ENCODE measurements at regions not wholly inside any gene's neighbourhood (a gene's known extent, or its start where the extent isn't known, plus 50 kb on each side); places are given as distances from the start of the nearest gene placed in this dataset.

DNA sequence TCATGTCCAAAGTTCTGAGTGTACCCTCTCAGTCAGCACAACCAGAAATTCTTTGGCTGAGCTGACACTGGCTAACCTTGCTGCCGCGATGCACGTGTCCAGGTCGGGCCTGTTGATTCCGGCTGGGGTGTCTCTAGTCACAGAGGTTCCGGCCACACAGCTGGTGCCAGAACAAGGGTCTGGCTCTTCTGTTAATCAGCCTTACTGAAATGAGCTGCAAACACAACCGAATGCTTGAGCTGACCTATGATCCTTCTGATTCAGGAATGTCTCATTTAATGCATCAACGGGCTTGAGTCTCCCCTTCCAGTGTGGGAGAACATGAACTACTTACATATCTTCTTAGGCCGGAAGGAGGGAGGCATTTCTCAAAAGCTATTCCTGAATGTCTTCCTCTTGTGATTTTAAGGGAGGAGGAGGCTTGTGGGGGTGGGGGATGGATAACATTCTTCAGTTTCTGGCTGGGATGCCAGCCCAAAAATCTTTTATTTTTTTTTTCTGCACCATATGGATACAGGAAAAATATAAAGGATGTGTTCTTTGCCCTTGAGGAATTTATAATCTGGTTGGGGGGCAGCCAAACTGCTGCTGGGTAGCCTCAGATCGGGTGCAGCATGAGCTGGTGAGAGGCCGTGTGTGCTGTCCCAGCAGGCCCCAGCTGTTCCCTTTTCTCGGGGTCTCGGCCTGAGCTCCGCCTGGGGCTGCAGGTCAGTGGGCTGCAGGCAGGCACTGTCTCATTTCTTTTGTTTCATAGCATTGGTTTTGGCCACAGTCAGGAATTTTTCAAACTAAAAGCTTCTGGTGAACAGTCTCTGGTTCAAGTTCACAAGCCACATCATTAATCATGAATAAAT, 319.1 kb upstream of the TBL1XR1 start:
- 67 to 69% methylated on average over 14 of the region's 14 CpGs for WGBS, 2 donors
- FAIRE-seq, result no peak
- Histone ChIP-seq H3K27me3 (no peaks in the 10 kb centered on the region), H3K27ac (no peak overlapping the region), H3K4me1 (peaks cover 7 to 9% (median 7%) of the 10 kb centered on the region in 3 donors), H3K9me3 (no peaks in the 10 kb centered on the region), H3K36me3 (no peaks in the 10 kb centered on the region), H3K4me3 (no peak overlapping the region)
- no peak for DNase-seq
- peak in 3 of 4 donors; percentile 34 to 52 (median 38) for ATAC-seq
- intact Hi-C loops (cut with DNase I), result loop anchor here in 1 of 3 donors (10.0 kb wide), 1 partner anchor 258 kb away; no protein-coding TSS in a partner anchor
- no peak for TF ChIP-seq CTCF (IDR thresholded peaks at IDR 0.05)

DNA sequence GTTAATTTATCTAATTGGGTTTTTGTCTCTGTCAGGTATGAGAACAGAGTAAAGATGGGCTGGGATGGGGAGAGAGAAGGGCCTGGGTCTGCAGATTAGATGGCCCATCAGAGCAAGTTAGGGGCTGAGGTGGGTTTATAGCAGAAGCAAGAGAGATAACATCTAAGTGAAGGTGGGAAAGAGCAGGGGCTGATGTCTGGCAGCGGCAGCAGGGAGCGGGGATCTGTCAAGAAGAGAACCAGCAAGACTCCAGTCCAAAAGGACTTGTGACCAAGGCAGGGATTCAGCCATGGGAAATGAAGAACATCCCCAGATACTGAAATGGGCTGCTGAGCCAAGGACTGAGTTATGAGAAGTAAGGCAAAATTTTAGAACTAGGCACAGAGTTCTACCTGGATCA, 320.6 kb upstream of the TBL1XR1 start:
- Histone ChIP-seq H3K27me3 (no peaks in the 10 kb centered on the region), H3K9me3 (no peaks in the 10 kb centered on the region), H3K4me1 (peaks cover 5 to 9% (median 7%) of the 10 kb centered on the region in 3 donors), H3K4me3 (no peak overlapping the region), H3K27ac (no peak overlapping the region), H3K36me3 (no peaks in the 10 kb centered on the region)
- ATAC-seq (no peak), FAIRE-seq (no peak), DNase-seq (no peak)
- no peak for TF ChIP-seq CTCF (IDR thresholded peaks at IDR 0.05)
- 95 to 97% methylated on average over 2 of the region's 2 CpGs for WGBS, 2 donors
- intact Hi-C loops (cut with DNase I), result loop anchor here in 1 of 3 donors (10.0 kb wide), 1 partner anchor 257 kb away; no protein-coding TSS in a partner anchor

GRCh38 chr3:177519588-177519987, 322.3 kb upstream of the TBL1XR1 start:
- intact Hi-C loops (cut with DNase I), result loop anchor here in 1 of 3 donors (10.0 kb wide), 1 partner anchor 255 kb away; no protein-coding TSS in a partner anchor
- FAIRE-seq, result no peak

DNA sequence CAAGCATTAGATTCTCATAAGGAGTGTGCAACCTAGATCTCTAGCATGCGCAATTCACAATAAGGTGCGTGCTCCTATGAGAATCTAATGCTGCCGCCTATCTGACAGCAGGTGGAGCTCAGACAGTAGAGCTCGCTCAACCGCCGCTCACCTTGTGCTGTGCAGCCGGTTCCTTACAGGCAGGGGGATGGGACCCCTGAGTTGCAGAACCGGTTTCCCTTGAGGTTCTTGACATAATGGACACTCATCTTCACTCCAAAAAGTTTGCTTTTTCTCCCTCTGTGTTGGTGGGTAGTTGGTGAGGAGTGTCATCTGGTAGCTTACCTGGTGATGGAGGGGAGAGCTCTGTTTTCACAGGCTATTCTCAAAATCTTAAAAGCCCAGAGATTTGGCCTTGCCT, 324.0 kb upstream of the TBL1XR1 start:
- WGBS, 2 donors, result 26 to 34% methylated on average over 8 of the region's 8 CpGs
- H3K4me3 ChIP-seq, result no peak overlapping the region
- H3K27ac ChIP-seq, result no peak overlapping the region
- H3K36me3 ChIP-seq, result no peaks in the 10 kb centered on the region
- peaks cover 0 to 10% (median 8%) of the 10 kb centered on the region in 3 donors for H3K4me1 ChIP-seq
- H3K27me3 ChIP-seq, result no peaks in the 10 kb centered on the region
- DNase-seq (peak; percentile 63 to 83 (median 70)), ATAC-seq (peak; percentile 79 to 90 (median 87)), FAIRE-seq (no peak)
- intact Hi-C loops (cut with DNase I), result no loop called here
- H3K9me3 ChIP-seq, result no peaks in the 10 kb centered on the region
- TF ChIP-seq CTCF (IDR thresholded peaks at IDR 0.05), result peak in 2 of 4 donors; percentile 6 to 25

More at GRCh38 chr3:177519588-177519987, 322.3 kb upstream of the TBL1XR1 start:
- no peak for TF ChIP-seq CTCF (IDR thresholded peaks at IDR 0.05)
- Histone ChIP-seq H3K27ac (no peak overlapping the region), H3K36me3 (no peaks in the 10 kb centered on the region), H3K9me3 (no peaks in the 10 kb centered on the region), H3K4me3 (no peak overlapping the region), H3K4me1 (peaks cover 0 to 10% (median 8%) of the 10 kb centered on the region in 3 donors), H3K27me3 (no peaks in the 10 kb centered on the region)
- ATAC-seq (no peak), DNase-seq (no peak)
- 93 to 94% methylated on average over 13 of the region's 13 CpGs for WGBS, 2 donors

- no peak for TF ChIP-seq CTCF (IDR thresholded peaks at IDR 0.05)
- DNase-seq (no peak), FAIRE-seq (no peak), ATAC-seq (no peak)
- no peak overlapping the region for H3K4me3 ChIP-seq
- peak overlapping the region in 1 of 4 donors; percentile 4 for H3K27ac ChIP-seq
- H3K4me1 ChIP-seq, result peaks cover 0 to 10% (median 8%) of the 10 kb centered on the region in 3 donors
- intact Hi-C loops (cut with DNase I), result no loop called here
- H3K9me3 ChIP-seq, result no peaks in the 10 kb centered on the region
- WGBS, 2 donors, result 66 to 71% methylated on average over 4 of the region's 4 CpGs
- no peaks in the 10 kb centered on the region for H3K27me3 ChIP-seq
- H3K36me3 ChIP-seq, result no peaks in the 10 kb centered on the region
These were observed 324.8 kb upstream of the TBL1XR1 start for GRCh38 chr3:177522051-177522450.

Measured in pancreas (tissue), 10 donors.